ENCODE measurements at regions not wholly inside any gene's neighbourhood (a gene's known extent, or its start where the extent isn't known, plus 50 kb on each side); places are given as distances from the start of the nearest gene placed in this dataset.

DNA sequence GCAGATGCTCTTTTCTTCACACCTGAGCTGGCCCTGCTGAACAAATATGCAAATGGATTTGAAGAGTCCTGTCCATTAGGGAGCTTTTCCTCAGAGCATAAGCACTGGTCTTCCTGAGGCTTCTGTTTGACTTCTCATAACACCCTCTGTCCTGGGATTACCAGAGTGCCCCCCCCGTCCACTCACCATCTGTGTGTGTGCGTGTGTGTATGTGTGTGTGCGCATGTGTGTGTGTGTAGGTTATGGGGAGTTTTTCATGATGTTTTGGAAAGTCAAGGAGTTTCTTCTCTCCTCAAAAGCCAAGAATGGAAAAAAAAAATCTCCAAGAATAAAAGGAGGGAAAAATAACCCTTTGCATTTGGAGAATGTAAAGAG is 57.7 kb upstream of the COMTD1 start (continued):
- TF ChIP-seq TEAD4 (IDR thresholded peaks at IDR 0.05; ENCODE audit: low read depth, low read length) = no peak
